ENCODE measurements at regions not wholly inside any gene's neighbourhood (a gene's known extent, or its start where the extent isn't known, plus 50 kb on each side); places are given as distances from the start of the nearest gene placed in this dataset.

GRCh38 chr2:19256121-19256601 is 102.3 kb downstream of the OSR1 start:
- H3K4me1 Mint-ChIP-seq, result no peaks in the 10 kb centered on the region
- no peak overlapping the region for H3K27ac Mint-ChIP-seq
- H3K27me3 Mint-ChIP-seq, result peaks cover 3% of the 10 kb centered on the region
- DNase-seq (no peak), ATAC-seq (ENCODE audit: low read depth) (no peak)
- no peaks in the 10 kb centered on the region for H3K9me3 Mint-ChIP-seq
- POLR2A ChIA-PET, result no interaction called here
- no peak overlapping the region for H3K4me3 Mint-ChIP-seq
- no peaks in the 10 kb centered on the region for H3K36me3 Mint-ChIP-seq

DNA sequence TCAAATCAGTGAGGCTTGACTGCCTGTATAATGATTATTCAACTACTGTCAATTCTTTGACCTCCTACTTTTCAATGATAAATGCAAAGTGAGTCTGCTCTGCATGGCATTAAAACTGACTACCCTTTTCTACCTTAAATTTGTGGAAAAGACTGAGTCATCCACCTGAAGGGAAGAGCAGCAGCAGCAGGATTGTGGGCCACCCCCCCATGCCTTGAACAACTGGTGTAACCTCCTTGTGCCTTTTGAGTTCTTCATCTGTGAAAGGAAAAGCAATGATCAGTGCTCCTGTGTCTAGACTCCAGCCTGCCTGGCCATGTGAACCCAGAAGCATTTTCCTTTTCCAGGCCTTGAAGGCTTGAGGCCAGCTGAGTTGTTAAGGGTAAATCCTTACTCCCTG is 102.9 kb downstream of the OSR1 start:
- no peak overlapping the region for H3K27ac Mint-ChIP-seq
- H3K9me3 Mint-ChIP-seq, result no peaks in the 10 kb centered on the region
- POLR2A ChIA-PET, result no interaction called here
- H3K36me3 Mint-ChIP-seq, result no peaks in the 10 kb centered on the region
- DNase-seq (no peak), ATAC-seq (ENCODE audit: low read depth) (no peak)
- no peak overlapping the region for H3K4me3 Mint-ChIP-seq
- H3K27me3 Mint-ChIP-seq, result peaks cover 3% of the 10 kb centered on the region
- no peaks in the 10 kb centered on the region for H3K4me1 Mint-ChIP-seq

- no peak for DNase-seq
- ATAC-seq (ENCODE audit: low read depth), result no peak
- Mint-ChIP-seq H3K36me3 (no peaks in the 10 kb centered on the region), H3K4me1 (no peaks in the 10 kb centered on the region), H3K4me3 (no peak overlapping the region), H3K27ac (no peak overlapping the region), H3K9me3 (no peaks in the 10 kb centered on the region), H3K27me3 (peaks cover 3% of the 10 kb centered on the region)
- POLR2A ChIA-PET, result no interaction called here
Observed at GRCh38 chr2:19251554-19251953, 106.9 kb downstream of the OSR1 start.

GRCh38 chr2:19250906-19251305 is 107.5 kb downstream of the OSR1 start:
- no peak for DNase-seq
- Mint-ChIP-seq H3K27ac (no peak overlapping the region), H3K27me3 (peaks cover 3% of the 10 kb centered on the region), H3K4me3 (no peak overlapping the region), H3K4me1 (no peaks in the 10 kb centered on the region), H3K36me3 (no peaks in the 10 kb centered on the region), H3K9me3 (no peaks in the 10 kb centered on the region)
- no peak for ATAC-seq (ENCODE audit: low read depth)
- POLR2A ChIA-PET, result no interaction called here

DNA sequence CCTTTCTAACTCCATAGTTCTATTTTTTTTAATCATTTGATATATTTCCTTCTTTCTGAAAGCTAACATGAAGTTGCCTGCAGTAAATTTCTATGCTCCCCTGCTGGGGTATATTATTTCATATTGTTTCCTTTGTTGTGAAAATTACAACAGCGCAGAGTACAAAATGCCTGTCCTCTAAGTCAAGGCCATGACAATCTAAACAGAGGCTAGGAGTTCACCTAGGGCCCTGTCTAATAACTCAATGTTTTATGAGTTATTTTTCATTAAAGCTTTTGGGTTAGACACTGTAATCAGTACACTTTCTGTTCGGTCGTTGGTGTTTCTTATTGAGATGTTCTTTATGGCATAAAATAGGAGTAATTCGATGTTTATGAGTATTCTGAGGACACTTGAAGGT is 111.2 kb downstream of the OSR1 start:
- H3K4me3 Mint-ChIP-seq, result no peak overlapping the region
- no peak for ATAC-seq (ENCODE audit: low read depth)
- POLR2A ChIA-PET, result no interaction called here
- H3K27me3 Mint-ChIP-seq, result no peaks in the 10 kb centered on the region
- no peaks in the 10 kb centered on the region for H3K36me3 Mint-ChIP-seq
- no peak for DNase-seq
- no peaks in the 10 kb centered on the region for H3K9me3 Mint-ChIP-seq
- no peak overlapping the region for H3K27ac Mint-ChIP-seq
- no peaks in the 10 kb centered on the region for H3K4me1 Mint-ChIP-seq

- Mint-ChIP-seq H3K4me1 (no peaks in the 10 kb centered on the region), H3K36me3 (no peaks in the 10 kb centered on the region), H3K4me3 (no peak overlapping the region), H3K9me3 (no peaks in the 10 kb centered on the region), H3K27ac (no peak overlapping the region), H3K27me3 (no peaks in the 10 kb centered on the region)
- no peak for DNase-seq
- POLR2A ChIA-PET, result no interaction called here
- no peak for ATAC-seq (ENCODE audit: low read depth)
Observed at GRCh38 chr2:19246496-19246895, 111.9 kb downstream of the OSR1 start.

DNA sequence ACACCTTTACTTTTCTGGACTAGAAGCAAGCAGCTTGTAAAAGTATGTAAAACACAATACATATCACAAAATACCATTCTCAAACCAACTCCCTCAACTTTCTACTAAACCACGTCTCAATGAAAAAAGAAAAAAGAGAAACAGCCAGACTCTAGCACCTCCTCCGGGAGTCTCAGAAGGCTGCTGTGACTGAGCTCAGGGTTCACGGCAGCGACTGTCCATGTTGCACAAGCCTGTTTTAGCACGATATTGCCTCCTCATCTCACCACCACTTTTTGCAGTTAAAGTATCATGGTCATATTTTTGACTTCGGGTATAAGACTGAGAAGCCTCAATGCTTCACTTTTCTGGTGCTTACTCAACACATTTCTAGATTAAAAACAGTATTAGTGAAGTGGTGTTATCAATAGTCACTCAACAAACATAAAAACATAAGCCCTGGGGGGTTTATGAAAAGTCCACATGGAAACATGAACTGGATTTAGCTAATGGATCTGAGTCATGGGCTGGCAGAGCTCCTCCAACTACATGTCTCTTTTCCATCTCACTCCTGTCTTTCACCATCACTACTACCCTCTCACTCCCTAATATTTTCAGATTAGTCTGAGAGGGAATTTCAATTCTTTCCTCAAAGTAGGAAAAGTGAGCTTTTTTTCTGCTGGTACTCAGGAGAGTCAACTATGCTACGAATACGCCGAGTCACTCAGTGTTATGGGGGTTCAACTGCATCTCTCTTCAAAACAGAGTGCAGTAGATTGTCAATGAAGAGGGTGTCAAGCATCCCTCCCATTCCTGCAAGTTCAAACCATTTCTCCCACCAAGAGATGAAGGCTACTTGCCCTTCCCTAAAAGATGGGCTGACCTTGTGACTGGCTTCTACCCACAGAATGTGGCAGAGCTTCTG is 113.7 kb downstream of the OSR1 start:
- DNase-seq, result no peak
- Mint-ChIP-seq H3K27ac (no peak overlapping the region), H3K9me3 (no peaks in the 10 kb centered on the region), H3K4me1 (no peaks in the 10 kb centered on the region), H3K27me3 (no peaks in the 10 kb centered on the region), H3K4me3 (no peak overlapping the region), H3K36me3 (no peaks in the 10 kb centered on the region)
- POLR2A ChIA-PET, result no interaction called here
- no peak for ATAC-seq (ENCODE audit: low read depth)

GRCh38 chr2:19238440-19239060 is 119.9 kb downstream of the OSR1 start:
- Mint-ChIP-seq H3K4me3 (no peak overlapping the region), H3K36me3 (no peaks in the 10 kb centered on the region), H3K27me3 (peaks cover 2% of the 10 kb centered on the region), H3K9me3 (no peaks in the 10 kb centered on the region), H3K27ac (no peak overlapping the region), H3K4me1 (no peaks in the 10 kb centered on the region)
- POLR2A ChIA-PET, result no interaction called here
- DNase-seq, result no peak
- no peak for ATAC-seq (ENCODE audit: low read depth)

GRCh38 chr2:19235308-19235707 is 123.1 kb downstream of the OSR1 start:
- POLR2A ChIA-PET, result no interaction called here
- H3K4me1 Mint-ChIP-seq, result no peaks in the 10 kb centered on the region

DNA sequence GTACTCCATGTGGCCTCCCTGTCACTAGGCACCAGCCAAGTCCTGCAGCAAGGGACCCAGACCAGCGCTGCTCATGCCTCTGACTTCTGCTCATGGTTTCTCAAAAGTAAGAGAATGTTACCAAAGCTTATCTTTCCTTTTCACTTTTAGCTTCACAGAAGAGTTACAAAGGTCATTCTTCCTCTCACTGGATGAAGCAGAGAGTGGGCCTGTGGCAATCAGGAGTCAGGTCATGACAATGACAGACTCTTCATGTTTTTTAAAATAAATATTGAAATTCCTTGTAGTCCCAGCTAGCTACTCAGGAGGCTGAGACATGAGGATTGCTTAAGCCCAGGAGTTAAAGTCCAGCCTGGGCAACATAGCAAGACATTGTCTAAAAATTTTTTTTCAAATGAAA is 126.1 kb downstream of the OSR1 start:
- H3K9me3 Mint-ChIP-seq, result no peaks in the 10 kb centered on the region
- peaks cover 2% of the 10 kb centered on the region for H3K27me3 Mint-ChIP-seq
- no peak overlapping the region for H3K4me3 Mint-ChIP-seq
- no peaks in the 10 kb centered on the region for H3K36me3 Mint-ChIP-seq
- no peak for ATAC-seq (ENCODE audit: low read depth)
- no peak overlapping the region for H3K27ac Mint-ChIP-seq
- no peaks in the 10 kb centered on the region for H3K4me1 Mint-ChIP-seq
- DNase-seq, result no peak
- POLR2A ChIA-PET, result no interaction called here

More at GRCh38 chr2:19235308-19235707, 123.1 kb downstream of the OSR1 start:
- Mint-ChIP-seq H3K4me3 (no peak overlapping the region), H3K27me3 (peaks cover 2% of the 10 kb centered on the region), H3K36me3 (no peaks in the 10 kb centered on the region), H3K27ac (no peak overlapping the region), H3K9me3 (no peaks in the 10 kb centered on the region)
- ATAC-seq (ENCODE audit: low read depth), result no peak
- no peak for DNase-seq

DNA sequence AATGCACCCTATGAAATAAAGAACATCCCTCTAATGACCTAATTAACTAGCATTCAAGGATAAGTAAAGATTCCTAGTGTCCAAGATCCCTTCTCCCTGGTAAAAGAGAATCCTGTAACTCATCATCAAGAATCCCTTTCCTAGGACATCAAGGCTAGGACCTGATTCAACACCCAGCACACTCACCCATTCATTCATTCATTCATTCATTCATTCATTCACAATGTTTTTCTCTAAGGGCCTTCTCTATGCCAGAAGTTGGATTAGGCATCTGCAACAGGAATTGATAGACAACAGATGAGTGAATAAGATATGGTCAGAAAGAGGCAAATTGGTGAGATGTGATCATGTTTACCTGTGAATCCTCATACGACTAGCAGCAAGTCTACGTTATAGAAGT is 126.8 kb downstream of the OSR1 start:
- no peak for DNase-seq
- no peaks in the 10 kb centered on the region for H3K4me1 Mint-ChIP-seq
- ATAC-seq (ENCODE audit: low read depth), result no peak
- H3K4me3 Mint-ChIP-seq, result no peak overlapping the region
- no peaks in the 10 kb centered on the region for H3K27me3 Mint-ChIP-seq
- no peaks in the 10 kb centered on the region for H3K9me3 Mint-ChIP-seq
- H3K36me3 Mint-ChIP-seq, result no peaks in the 10 kb centered on the region
- H3K27ac Mint-ChIP-seq, result no peak overlapping the region
- POLR2A ChIA-PET, result no interaction called here

- Mint-ChIP-seq H3K9me3 (no peaks in the 10 kb centered on the region), H3K4me3 (no peak overlapping the region), H3K36me3 (no peaks in the 10 kb centered on the region), H3K27me3 (no peaks in the 10 kb centered on the region), H3K4me1 (no peaks in the 10 kb centered on the region), H3K27ac (no peak overlapping the region)
- DNase-seq (no peak), ATAC-seq (ENCODE audit: low read depth) (no peak)
- POLR2A ChIA-PET, result no interaction called here
Observed at GRCh38 chr2:19230626-19231025, 127.8 kb downstream of the OSR1 start.

DNA sequence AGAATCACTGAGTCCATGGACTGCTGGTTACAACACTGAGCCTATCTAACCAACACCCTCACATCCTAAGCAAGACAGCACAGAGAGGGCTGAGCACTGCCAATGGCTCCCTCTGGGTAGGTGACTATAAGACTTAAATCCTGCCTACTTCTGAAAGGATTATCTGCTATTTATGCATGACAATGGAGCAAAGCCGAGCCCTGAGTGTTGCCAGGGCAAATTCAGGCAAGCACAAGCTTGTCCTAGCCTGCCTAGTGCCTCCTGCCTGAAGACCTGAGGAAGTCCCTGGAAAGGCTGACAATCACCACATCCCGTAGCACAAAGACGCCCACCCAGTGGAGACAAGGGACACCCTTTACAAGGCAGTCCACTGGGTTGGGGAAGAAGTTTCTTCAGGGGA is 129.7 kb downstream of the OSR1 start:
- no peak overlapping the region for H3K27ac Mint-ChIP-seq
- POLR2A ChIA-PET, result no interaction called here
- DNase-seq (no peak), ATAC-seq (ENCODE audit: low read depth) (no peak)
- no peaks in the 10 kb centered on the region for H3K36me3 Mint-ChIP-seq
- H3K27me3 Mint-ChIP-seq, result no peaks in the 10 kb centered on the region
- no peak overlapping the region for H3K4me3 Mint-ChIP-seq
- H3K9me3 Mint-ChIP-seq, result no peaks in the 10 kb centered on the region
- no peaks in the 10 kb centered on the region for H3K4me1 Mint-ChIP-seq

GRCh38 chr2:19228181-19228593 is 130.2 kb downstream of the OSR1 start:
- Mint-ChIP-seq H3K4me1 (no peaks in the 10 kb centered on the region), H3K9me3 (no peaks in the 10 kb centered on the region), H3K36me3 (no peaks in the 10 kb centered on the region), H3K27ac (no peak overlapping the region), H3K27me3 (no peaks in the 10 kb centered on the region), H3K4me3 (no peak overlapping the region)
- POLR2A ChIA-PET, result no interaction called here
- DNase-seq (no peak), ATAC-seq (ENCODE audit: low read depth) (no peak)

All from activated naive CD8-positive, alpha-beta T cell treated with anti-CD3 and anti-CD28 coated beads, Interleukin-2, amount 10 ng/mL, durations not matched to agents 7 days and 5 days (primary cell).